Activated CD4-positive, alpha-beta T cell treated with anti-CD3 and anti-CD28 coated beads, Interleukin-2, amount 10 ng/mL, durations not matched to agents 24 days and 14 days (primary cell): ENCODE measurements at regions not wholly inside any gene's neighbourhood (a gene's known extent, or its start where the extent isn't known, plus 50 kb on each side); places are given as distances from the start of the nearest gene placed in this dataset.
"Not testable (repeated sequence)": the region's sequence is repeated elsewhere in the genome, so short reads cannot be mapped to it uniquely, and the experiment has no call there.

ENCODE experiments used
- DNase-seq: peaks from one replicate; pipeline ENCODE4 v3.0.0; 2022
- H3K27ac Mint-ChIP-seq: one replicate; pipeline ENCODE4 v1.8.0; 2022; ENCODE audit warnings: mild to moderate bottlenecking, mixed read lengths
- H3K27me3 Mint-ChIP-seq: one replicate; pipeline ENCODE4 v1.8.0; 2022; ENCODE audit warnings: mixed read lengths
- H3K36me3 Mint-ChIP-seq: one replicate; pipeline ENCODE4 v1.8.0; 2022; ENCODE audit warnings: low read depth, mild to moderate bottlenecking, mixed read lengths
- H3K4me1 Mint-ChIP-seq: one replicate; pipeline ENCODE4 v1.8.0; 2021; ENCODE audit warnings: mixed read lengths
- H3K4me3 Mint-ChIP-seq: one replicate; pipeline ENCODE4 v1.8.0; 2022; ENCODE audit warnings: mild to moderate bottlenecking, moderate library complexity, mixed read lengths
- H3K9me3 Mint-ChIP-seq: one replicate; pipeline ENCODE4 v1.8.0; 2021; ENCODE audit warnings: mixed read lengths
- intact Hi-C: fragments of 100-400 bp; cut with micrococcal nuclease; formaldehyde crosslinking; loops from one replicate; pipeline ENCODE4 v1.15.1; 2023

DNA sequence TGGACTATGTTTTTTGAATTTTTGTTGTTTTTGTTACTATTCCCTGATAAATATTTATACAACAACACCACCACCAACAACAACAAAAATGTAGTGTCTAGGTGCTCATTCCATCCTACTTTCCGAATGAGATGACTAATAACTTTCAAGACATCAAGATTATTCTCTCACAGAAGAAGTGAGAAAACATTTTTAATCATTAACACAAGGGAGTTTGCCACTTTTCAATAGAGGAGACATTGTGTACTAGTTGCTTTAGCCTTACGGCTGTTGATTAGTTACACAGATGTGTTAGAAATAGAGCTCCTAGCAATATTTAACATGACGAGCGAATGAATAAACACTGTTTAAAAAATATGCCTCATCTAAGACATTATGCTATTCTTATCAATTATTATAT lies 898.8 kb downstream of the C4orf33 start:
- Mint-ChIP-seq H3K36me3 (no peaks in the 10 kb centered on the region), H3K27me3 (no peaks in the 10 kb centered on the region), H3K27ac (no peak overlapping the region), H3K9me3 (no peaks in the 10 kb centered on the region), H3K4me1 (no peaks in the 10 kb centered on the region), H3K4me3 (no peak overlapping the region)
- intact Hi-C loops = no loop called here
- no peak for DNase-seq

DNA sequence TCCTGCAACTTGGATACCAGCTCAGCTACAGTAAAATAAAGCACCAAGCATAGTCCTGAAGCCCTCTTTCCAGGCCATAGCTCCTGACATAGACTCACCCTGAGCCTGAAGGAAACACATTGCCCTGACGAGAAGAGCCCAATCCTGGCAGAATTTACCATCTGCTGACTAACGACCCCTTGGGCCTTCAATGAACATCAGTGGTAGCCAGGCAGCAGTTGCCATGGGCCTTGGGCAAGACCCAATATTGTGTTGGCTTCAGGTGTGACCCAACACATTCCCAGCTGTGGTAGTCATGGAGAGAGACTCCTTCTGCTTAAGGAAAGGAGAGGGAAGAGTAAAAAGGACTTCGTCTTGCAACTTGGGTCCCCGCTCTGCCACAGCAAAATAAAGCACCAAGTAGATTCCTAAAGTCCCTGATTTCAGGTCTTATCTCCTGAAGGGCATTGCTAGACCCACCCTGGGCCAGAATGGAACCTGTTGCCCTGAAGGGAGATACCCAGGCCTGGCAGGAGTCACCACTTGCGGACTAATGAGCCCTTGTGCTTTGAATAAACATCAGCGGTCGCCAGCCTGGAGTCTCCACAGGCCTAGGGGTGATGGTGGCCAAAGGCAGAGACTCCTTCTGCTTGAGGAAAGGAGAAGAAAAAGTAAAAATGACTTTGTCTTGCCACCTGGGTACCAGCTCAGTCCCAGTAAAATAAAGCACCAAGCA lies 902.6 kb downstream of the C4orf33 start:
- Mint-ChIP-seq H3K36me3 (no peaks in the 10 kb centered on the region), H3K27ac (no peak overlapping the region), H3K27me3 (no peaks in the 10 kb centered on the region), H3K4me1 (no peaks in the 10 kb centered on the region), H3K4me3 (no peak overlapping the region), H3K9me3 (peaks cover 2% of the 10 kb centered on the region)
- intact Hi-C loops = no loop called here
- DNase-seq = no peak

DNA sequence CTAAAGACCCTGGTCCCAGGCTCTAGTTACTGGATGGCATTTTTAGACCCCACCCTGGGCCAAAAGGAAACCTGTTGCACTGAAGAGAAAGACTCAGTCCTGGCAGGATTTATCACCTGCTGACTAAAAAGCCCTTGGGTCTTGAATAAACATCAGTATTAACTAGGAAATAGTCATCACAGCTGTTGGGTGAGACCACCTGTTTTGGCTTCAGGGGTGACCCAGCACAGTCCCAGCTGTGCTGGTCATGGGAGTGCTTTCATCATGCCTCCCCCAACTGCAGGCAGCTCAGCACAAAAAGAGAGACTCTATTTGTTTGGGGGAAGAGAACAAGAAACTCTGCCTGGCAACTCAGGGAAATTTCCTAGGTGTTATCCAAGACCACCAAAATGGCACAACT lies 903.2 kb downstream of the C4orf33 start:
- DNase-seq = no peak
- H3K4me3 Mint-ChIP-seq = no peak overlapping the region
- intact Hi-C loops = no loop called here
- no peaks in the 10 kb centered on the region for H3K36me3 Mint-ChIP-seq
- H3K27me3 Mint-ChIP-seq = no peaks in the 10 kb centered on the region
- no peaks in the 10 kb centered on the region for H3K4me1 Mint-ChIP-seq
- H3K9me3 Mint-ChIP-seq = peaks cover 2% of the 10 kb centered on the region
- no peak overlapping the region for H3K27ac Mint-ChIP-seq

DNA sequence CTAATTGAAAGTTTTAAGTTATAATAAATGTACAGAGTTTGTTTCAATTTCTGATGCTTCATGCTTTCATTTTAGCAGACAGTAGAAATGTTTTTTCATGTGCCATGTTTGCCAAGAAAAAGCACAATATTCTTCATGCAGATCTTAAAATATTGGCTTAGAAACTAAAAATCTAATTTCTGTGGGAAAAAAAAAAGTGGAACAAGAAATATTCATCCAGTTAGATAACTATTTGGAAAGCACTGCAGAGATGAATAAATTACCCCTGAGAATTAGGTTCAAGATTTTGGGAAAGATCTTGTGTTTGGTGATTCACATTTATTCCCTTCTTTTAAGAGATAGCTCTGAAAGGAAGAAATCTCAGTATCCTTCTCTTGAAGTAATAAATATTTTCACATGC lies 912.5 kb downstream of the C4orf33 start:
- H3K4me3 Mint-ChIP-seq = no peak overlapping the region
- DNase-seq = no peak

DNA sequence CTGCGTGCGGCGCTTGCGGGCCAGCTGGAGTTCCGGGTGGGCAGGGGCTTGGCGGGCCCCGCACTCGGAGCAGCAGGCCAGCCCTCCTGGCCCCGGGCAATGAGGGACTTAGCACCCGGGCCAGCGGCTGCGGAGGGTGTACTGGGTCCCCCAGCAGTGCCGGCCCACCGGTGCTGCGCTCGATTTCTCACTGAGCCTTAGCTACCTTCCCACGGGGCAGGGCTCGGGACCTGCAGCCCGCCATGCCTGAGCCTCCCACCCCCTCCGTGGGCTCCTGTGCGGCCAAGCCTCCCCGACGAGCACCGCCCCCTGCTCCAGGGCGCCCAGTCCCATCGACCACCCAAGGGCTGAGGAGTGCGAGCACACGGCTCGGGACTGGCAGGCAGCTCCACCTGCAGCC lies 916.9 kb downstream of the C4orf33 start:
- H3K27me3 Mint-ChIP-seq, H3K4me1 Mint-ChIP-seq, DNase-seq, H3K36me3 Mint-ChIP-seq, H3K4me3 Mint-ChIP-seq, H3K27ac Mint-ChIP-seq, H3K9me3 Mint-ChIP-seq, intact Hi-C loops: not testable (repeated sequence)

More for the DNA sequence above, 912.5 kb downstream of the C4orf33 start:
- Mint-ChIP-seq H3K27ac (no peak overlapping the region), H3K36me3 (no peaks in the 10 kb centered on the region), H3K4me1 (no peaks in the 10 kb centered on the region), H3K9me3 (no peaks in the 10 kb centered on the region), H3K27me3 (no peaks in the 10 kb centered on the region)
- intact Hi-C loops = no loop called here

DNA sequence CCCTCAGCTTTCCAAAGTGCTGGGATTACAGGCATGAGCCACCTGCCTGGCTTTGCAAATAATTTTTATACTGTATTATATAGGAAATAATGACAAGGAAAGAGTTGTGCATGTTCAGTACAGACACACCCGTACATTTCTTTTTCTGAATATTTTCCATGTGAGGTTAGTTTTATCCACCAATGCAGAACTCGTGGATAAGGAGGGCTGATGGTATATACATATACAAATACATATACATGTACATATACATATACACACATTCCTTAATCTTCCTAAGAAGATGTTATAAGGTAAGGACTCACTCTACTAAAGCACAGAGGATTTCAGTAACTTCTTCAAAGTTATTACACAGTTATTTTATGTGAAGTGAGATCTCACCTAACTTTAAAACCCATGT lies 925.8 kb downstream of the C4orf33 start:
- Mint-ChIP-seq H3K9me3 (no peaks in the 10 kb centered on the region), H3K36me3 (no peaks in the 10 kb centered on the region)
- no peak for DNase-seq

DNA sequence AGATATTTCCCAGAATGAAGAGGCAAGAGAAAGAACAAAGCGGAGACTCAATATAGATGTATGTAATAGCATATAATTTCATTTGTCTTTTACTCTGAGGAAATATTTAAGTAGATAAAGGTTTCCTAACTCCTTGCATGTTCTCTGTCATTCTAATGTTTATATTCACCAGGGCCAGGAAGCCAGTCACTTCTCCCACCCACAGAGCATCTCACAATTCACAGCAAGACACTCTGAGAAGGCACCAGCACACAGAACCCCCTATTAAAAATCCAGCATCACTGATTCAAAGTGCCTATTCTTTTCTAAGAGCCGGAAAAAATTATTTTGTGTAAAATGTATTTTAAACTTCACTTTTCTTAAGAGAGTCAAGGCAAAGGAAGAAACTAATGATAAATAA lies 927.1 kb downstream of the C4orf33 start:
- Mint-ChIP-seq H3K9me3 (no peaks in the 10 kb centered on the region), H3K27ac (no peak overlapping the region), H3K27me3 (no peaks in the 10 kb centered on the region), H3K4me1 (no peaks in the 10 kb centered on the region), H3K4me3 (no peak overlapping the region), H3K36me3 (no peaks in the 10 kb centered on the region)
- no peak for DNase-seq
- intact Hi-C loops = no loop called here

More for the DNA sequence above, 925.8 kb downstream of the C4orf33 start:
- no peaks in the 10 kb centered on the region for H3K27me3 Mint-ChIP-seq
- intact Hi-C loops = no loop called here
- no peak overlapping the region for H3K27ac Mint-ChIP-seq
- no peak overlapping the region for H3K4me3 Mint-ChIP-seq
- no peaks in the 10 kb centered on the region for H3K4me1 Mint-ChIP-seq

DNA sequence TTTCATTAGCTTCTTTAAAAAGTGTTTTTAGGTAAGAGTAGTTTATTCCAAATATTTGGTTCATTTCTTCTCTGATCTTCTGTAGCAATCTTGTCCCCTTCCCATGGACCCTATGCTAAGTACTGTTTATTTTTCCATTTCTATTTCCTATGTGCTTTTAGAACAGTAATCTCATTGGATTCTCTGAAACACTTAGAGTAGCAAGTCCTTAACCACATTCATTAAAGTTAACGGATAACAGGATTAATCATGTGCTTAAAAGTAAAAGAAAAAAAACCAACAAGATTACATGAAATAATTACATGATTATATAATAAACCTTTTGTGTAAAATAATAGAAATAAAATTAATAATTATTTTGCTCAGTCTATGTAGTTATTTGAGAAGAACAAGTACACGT lies 929.7 kb downstream of the C4orf33 start:
- no peaks in the 10 kb centered on the region for H3K27me3 Mint-ChIP-seq
- no peak overlapping the region for H3K4me3 Mint-ChIP-seq
- no peak overlapping the region for H3K27ac Mint-ChIP-seq
- no peak for DNase-seq
- H3K9me3 Mint-ChIP-seq = no peaks in the 10 kb centered on the region
- H3K36me3 Mint-ChIP-seq = no peaks in the 10 kb centered on the region
- intact Hi-C loops = no loop called here
- no peaks in the 10 kb centered on the region for H3K4me1 Mint-ChIP-seq

DNA sequence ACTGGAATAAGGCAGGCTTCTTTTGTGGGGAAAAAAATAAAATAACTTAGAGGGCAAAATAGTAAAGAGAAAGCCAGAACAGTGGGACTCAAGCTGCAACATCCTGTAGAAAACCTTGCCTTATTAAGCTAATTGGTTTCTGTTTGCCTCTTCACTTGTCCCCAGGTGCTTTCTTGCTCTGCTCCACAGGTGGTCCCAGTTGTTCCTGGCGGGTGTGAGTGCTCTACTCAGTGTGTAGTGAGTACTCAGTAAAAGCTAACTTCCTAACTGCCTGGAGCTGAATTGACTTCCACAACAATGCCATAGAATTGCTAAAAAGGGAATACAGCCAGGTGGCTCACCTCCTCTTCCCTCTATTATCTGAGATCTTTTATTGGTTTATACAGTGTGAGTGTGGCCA lies 930.2 kb downstream of the C4orf33 start:
- H3K4me3 Mint-ChIP-seq = no peak overlapping the region
- H3K36me3 Mint-ChIP-seq = no peaks in the 10 kb centered on the region
- DNase-seq = no peak
- intact Hi-C loops = no loop called here
- no peaks in the 10 kb centered on the region for H3K4me1 Mint-ChIP-seq
- no peak overlapping the region for H3K27ac Mint-ChIP-seq
- H3K9me3 Mint-ChIP-seq = no peaks in the 10 kb centered on the region
- no peaks in the 10 kb centered on the region for H3K27me3 Mint-ChIP-seq

DNA sequence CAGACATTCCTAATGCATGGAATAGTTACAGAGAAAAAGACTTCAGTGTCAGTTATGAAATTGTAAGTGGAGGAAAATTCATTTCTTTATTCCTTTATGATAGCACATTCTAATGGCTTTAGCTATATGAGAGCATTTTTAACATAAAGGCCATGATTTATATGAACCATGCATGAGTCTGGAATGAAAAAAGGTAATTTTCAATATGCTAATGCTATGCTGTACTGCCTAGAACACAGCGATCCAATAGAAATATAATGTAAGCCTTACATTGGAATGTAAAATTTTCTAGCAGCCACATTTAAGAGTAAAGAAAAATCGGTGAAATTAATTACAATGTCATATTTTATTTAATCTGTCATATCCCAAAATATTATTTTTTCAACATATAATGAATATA lies 932.0 kb downstream of the C4orf33 start:
- Mint-ChIP-seq H3K36me3 (no peaks in the 10 kb centered on the region), H3K9me3 (no peaks in the 10 kb centered on the region), H3K27me3 (no peaks in the 10 kb centered on the region), H3K4me3 (no peak overlapping the region), H3K4me1 (no peaks in the 10 kb centered on the region), H3K27ac (no peak overlapping the region)
- DNase-seq = no peak
- intact Hi-C loops = no loop called here

DNA sequence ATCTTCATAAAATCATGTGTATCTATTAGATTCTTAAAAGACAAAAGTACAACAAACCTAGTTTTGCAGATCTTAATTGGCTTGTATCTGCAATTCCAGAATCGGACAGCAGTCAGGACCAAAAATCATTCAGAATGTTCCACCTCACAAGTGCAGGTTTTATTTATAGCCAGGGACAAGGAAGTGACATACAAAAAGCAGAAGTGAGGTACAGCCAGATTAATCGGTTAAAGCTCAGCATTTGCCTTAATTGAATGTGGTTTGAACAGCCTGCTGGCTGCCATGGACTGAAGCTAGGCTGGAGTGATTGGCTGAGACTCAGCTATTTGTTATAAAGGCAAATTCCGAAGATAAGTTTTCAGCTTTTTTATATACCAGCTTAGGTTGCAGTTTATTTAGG lies 932.6 kb downstream of the C4orf33 start:
- Mint-ChIP-seq H3K36me3 (no peaks in the 10 kb centered on the region), H3K4me1 (no peaks in the 10 kb centered on the region), H3K27me3 (no peaks in the 10 kb centered on the region), H3K27ac (no peak overlapping the region), H3K4me3 (no peak overlapping the region), H3K9me3 (no peaks in the 10 kb centered on the region)
- no peak for DNase-seq
- intact Hi-C loops = no loop called here

DNA sequence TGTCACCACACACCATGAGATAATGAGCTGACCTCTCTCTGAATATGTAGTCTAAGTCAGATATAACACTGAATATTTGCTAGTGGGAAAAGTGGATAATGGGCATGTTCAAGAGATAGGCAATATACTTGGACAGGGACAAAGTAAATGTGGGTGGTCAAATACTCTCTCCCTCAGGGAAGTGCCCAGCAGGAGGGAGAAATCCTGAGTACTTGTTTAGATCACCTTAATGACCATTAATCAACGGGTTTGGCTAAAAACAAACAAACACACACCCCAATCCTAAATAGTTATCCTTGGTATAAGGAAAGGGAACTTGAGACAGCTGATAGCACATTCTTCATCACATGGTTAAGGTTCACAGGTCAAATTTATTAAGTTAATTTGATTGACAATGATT lies 933.5 kb downstream of the C4orf33 start:
- H3K9me3 Mint-ChIP-seq = no peaks in the 10 kb centered on the region
- no peaks in the 10 kb centered on the region for H3K27me3 Mint-ChIP-seq
- DNase-seq = no peak
- no peak overlapping the region for H3K4me3 Mint-ChIP-seq
- intact Hi-C loops = no loop called here
- H3K27ac Mint-ChIP-seq = no peak overlapping the region
- no peaks in the 10 kb centered on the region for H3K4me1 Mint-ChIP-seq
- no peaks in the 10 kb centered on the region for H3K36me3 Mint-ChIP-seq

DNA sequence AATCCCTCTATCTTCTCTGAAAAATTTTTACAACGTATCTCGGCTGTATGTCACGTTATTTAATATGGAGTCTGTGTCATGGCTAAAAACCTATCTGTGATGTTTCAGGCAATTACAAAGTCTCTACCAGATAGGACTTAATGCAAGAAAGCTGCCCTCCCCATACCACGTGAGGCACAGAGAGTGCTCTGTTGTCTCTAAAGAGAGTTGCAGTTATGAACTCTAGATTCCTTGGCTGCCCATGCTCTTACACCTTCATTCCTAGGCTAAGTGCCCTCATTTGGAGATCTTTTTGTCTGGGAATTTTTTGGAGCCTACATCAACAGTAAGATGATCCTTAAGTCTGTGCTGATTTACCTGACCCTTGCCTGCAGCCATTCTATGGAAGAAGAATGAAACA lies 935.9 kb downstream of the C4orf33 start:
- Mint-ChIP-seq H3K36me3 (no peaks in the 10 kb centered on the region), H3K9me3 (no peaks in the 10 kb centered on the region), H3K27me3 (no peaks in the 10 kb centered on the region), H3K27ac (no peak overlapping the region), H3K4me1 (no peaks in the 10 kb centered on the region), H3K4me3 (no peak overlapping the region)
- intact Hi-C loops = no loop called here
- no peak for DNase-seq

DNA sequence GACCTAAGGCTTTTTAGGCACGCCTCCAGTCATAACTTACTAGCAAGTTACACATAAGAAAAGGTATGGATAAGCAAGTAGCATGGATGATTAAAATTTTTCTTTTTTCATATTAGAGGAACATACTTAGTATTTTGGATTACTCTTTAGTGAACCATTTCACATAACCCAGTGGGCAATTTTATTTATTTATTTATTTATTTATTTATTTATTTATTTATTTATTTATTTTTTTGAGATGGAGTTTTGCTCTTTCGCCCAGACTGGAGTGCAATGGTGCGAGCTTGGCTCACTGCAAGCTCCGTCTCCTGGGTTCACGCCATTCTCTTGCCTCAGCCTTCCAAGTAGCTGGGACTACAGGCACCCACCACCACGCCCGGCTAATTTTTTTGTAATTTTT lies 937.7 kb downstream of the C4orf33 start:
- H3K4me1 Mint-ChIP-seq, H3K27me3 Mint-ChIP-seq, H3K27ac Mint-ChIP-seq, intact Hi-C loops, H3K9me3 Mint-ChIP-seq, H3K36me3 Mint-ChIP-seq, DNase-seq, H3K4me3 Mint-ChIP-seq: not testable (repeated sequence)

DNA sequence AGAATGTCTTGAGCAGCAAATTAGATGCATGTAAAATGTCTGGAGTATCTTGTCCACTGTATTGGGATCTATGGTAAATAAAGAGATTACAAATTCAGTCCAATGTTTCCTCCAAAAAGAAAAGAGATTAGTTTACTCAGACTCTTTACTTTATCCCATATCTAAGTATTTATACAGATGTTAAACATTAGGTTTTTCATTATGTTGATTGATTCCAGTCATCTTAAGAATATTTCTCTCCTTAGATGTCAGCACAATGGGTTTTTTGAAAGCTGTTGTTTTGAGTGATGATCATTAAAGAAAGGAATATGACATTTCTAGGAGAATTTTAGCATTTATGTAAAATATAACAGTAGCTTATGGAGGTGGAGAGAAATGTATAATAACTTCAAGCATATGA lies 938.9 kb downstream of the C4orf33 start:
- Mint-ChIP-seq H3K27me3 (no peaks in the 10 kb centered on the region), H3K27ac (no peak overlapping the region), H3K36me3 (no peaks in the 10 kb centered on the region), H3K4me3 (no peak overlapping the region), H3K9me3 (no peaks in the 10 kb centered on the region), H3K4me1 (no peaks in the 10 kb centered on the region)
- intact Hi-C loops = no loop called here
- no peak for DNase-seq
